BLaER1 (cell line): ENCODE measurements at regions not wholly inside any gene's neighbourhood (a gene's known extent, or its start where the extent isn't known, plus 50 kb on each side); places are given as distances from the start of the nearest gene placed in this dataset.

Source experiments
- H3K27ac ChIP-seq: shearing (Covaris generic); formaldehyde crosslinking; 2 replicates; pipeline ENCODE4 v1.8.1; 2022
- H3K27me3 ChIP-seq: shearing (Covaris generic); formaldehyde crosslinking; 2 replicates; pipeline ENCODE4 v1.8.1; 2022
- H3K36me3 ChIP-seq: shearing (Covaris generic); formaldehyde crosslinking; 2 replicates; pipeline ENCODE4 v1.8.1; 2022
- H3K4me1 ChIP-seq: shearing (Covaris generic); formaldehyde crosslinking; 2 replicates; pipeline ENCODE4 v1.8.1; 2022
- H3K4me2 ChIP-seq: shearing (Covaris generic); formaldehyde crosslinking; 2 replicates; pipeline ENCODE4 v1.8.1; 2022
- H3K4me3 ChIP-seq: shearing (Covaris generic); formaldehyde crosslinking; 2 replicates; pipeline ENCODE4 v1.8.1; 2022
- H3K9ac ChIP-seq: shearing (Covaris generic); formaldehyde crosslinking; 2 replicates; pipeline ENCODE4 v1.8.1; 2022
- H3K9me3 ChIP-seq: shearing (Covaris generic); formaldehyde crosslinking; 2 replicates; pipeline ENCODE4 v1.8.1; 2022
- H4K20me1 ChIP-seq: shearing (Covaris generic); formaldehyde crosslinking; 2 replicates; pipeline ENCODE4 v1.8.1; 2022
- Cebpa-rat ChIP-seq: shearing (Covaris generic); IDR thresholded peaks from 2 replicates; pipeline ENCODE4 v1.8.1; 2022

DNA sequence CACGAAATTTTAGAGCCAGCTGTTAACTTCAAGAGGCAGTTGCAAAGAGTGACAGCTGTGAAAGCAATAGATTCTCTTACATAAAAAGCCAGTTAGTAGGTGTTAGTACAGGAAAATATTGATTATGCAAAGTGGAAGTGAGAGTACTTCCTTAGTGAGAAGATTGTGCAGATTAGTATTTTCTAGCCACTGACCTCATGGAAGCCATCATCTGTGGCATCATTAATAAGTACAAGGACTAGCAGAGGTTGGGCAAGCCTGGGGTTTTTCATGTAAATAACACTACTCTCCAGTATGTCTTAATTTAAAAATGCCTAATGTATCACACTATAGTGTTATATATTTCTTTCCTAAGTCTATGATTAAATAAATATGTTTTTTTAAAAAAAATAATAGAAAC lies 166.2 kb upstream of the DTNA start:
- TF ChIP-seq Cebpa-rat, result no peak
- Histone ChIP-seq H3K9me3 (no peaks in the 10 kb centered on the region), H3K4me3 (no peak overlapping the region), H4K20me1 (no peaks in the 10 kb centered on the region), H3K27ac (no peak overlapping the region), H3K36me3 (no peaks in the 10 kb centered on the region), H3K4me2 (no peak overlapping the region), H3K27me3 (no peaks in the 10 kb centered on the region), H3K9ac (no peak overlapping the region), H3K4me1 (no peaks in the 10 kb centered on the region)

DNA sequence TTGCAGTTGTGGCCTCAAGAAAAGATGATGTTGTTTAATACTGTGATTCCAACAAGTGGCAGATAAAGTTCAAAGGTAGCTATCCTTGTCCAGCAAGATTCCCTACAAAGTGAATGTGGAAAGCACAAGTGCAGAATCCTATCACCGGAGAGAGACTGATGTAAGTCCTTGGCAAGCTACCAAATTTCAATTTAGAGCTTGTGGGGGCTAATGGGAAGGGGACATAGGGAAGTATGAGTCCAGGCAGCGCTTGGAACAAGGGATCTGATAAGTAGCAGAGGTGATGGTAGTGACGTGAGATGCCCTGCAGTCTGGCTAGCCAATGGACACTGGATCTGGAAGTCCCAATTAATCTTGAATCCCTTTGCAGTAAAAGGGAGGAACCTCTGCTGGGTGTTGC lies 165.2 kb upstream of the DTNA start:
- Histone ChIP-seq H3K4me2 (no peak overlapping the region), H3K4me1 (no peaks in the 10 kb centered on the region), H3K4me3 (no peak overlapping the region), H3K9ac (no peak overlapping the region), H3K27me3 (no peaks in the 10 kb centered on the region), H3K9me3 (no peaks in the 10 kb centered on the region), H3K27ac (no peak overlapping the region), H3K36me3 (no peaks in the 10 kb centered on the region), H4K20me1 (no peaks in the 10 kb centered on the region)
- TF ChIP-seq Cebpa-rat, result no peak

DNA sequence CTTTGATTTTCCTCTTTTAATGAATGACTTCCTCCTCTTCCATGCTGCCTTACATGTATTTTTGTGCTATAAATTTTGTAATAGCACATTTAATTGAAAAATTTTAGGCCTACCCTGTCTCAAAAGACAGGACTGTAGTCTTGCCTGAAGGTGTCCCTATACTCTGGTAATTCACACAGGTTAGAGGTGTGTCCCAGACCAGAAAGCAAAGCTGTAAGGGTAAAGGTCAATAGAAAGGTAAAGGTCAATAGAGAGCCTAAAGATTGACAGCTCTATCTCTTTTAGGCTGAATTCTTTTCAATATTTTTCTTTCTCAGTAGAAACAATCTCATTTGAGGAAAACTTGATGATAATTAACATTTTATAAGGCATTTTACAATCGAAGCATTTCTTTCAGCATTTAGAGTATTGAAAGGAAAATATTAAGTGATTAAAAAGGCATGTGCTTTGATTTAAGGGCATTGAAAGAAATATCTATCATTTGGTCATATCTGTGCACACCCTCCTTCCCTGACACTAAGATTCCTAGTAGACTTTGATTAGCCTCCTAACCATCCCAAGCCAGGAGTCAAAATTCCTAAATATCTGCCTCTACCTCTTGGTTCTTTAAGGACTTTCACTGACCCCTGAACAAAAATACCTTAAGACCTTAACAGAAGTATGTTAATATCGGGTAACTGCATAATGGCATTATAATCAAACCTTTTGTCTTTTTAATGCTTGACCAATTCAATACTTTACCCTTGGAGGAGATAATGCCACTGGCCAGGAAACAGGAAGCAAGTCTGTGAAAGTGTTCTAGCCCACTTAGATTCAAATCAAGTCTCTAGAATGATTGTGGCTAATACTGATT lies 161.8 kb upstream of the DTNA start:
- no peaks in the 10 kb centered on the region for H3K36me3 ChIP-seq
- no peaks in the 10 kb centered on the region for H3K4me1 ChIP-seq
- no peak for TF ChIP-seq Cebpa-rat
- no peak overlapping the region for H3K27ac ChIP-seq
- H3K9ac ChIP-seq, result no peak overlapping the region
- no peaks in the 10 kb centered on the region for H4K20me1 ChIP-seq
- no peak overlapping the region for H3K4me3 ChIP-seq
- H3K9me3 ChIP-seq, result no peaks in the 10 kb centered on the region
- H3K27me3 ChIP-seq, result no peaks in the 10 kb centered on the region
- H3K4me2 ChIP-seq, result no peak overlapping the region

DNA sequence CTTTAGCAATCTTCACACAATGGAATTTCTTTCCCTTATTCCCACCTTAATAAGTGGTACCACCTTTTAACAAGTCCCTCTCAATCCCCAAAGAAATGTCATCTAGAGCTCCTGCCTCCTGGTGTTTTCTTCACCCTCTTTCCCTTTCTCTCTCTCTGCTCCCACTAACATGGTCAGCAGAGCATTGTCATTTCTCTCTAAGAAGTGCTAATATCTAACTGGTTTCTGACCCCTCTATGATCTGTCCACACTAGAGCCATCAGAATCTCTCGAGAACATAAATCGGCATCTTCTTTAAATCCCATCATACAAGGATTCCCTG lies 161.2 kb upstream of the DTNA start:
- Histone ChIP-seq H3K27me3 (no peaks in the 10 kb centered on the region), H3K4me1 (no peaks in the 10 kb centered on the region), H3K9ac (no peak overlapping the region), H3K36me3 (no peaks in the 10 kb centered on the region), H4K20me1 (no peaks in the 10 kb centered on the region), H3K27ac (no peak overlapping the region), H3K9me3 (no peaks in the 10 kb centered on the region), H3K4me3 (no peak overlapping the region), H3K4me2 (no peak overlapping the region)
- no peak for TF ChIP-seq Cebpa-rat

DNA sequence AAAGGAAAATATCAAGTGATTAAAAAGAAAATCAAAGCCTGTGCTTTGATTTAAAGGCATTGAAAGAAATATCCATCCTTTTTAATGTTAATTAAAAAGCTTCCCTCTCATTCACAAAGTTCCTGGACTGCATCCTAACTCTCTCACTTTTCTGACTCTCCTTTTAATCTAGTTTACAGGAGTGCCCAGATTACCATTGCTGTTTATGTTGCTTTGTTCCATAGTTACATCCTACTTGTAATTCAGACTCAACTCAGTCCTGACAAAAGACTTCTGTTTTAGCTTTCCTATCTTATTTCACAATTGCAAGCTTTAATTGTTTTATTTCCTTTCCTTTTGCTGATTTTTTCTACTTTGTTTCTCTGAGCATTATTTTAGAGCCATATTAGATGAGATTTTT lies 160.7 kb upstream of the DTNA start:
- Histone ChIP-seq H3K27me3 (no peaks in the 10 kb centered on the region), H3K27ac (no peak overlapping the region), H3K4me1 (no peaks in the 10 kb centered on the region), H3K36me3 (no peaks in the 10 kb centered on the region), H3K9ac (no peak overlapping the region), H3K9me3 (no peaks in the 10 kb centered on the region), H4K20me1 (no peaks in the 10 kb centered on the region), H3K4me3 (no peak overlapping the region), H3K4me2 (no peak overlapping the region)
- no peak for TF ChIP-seq Cebpa-rat

DNA sequence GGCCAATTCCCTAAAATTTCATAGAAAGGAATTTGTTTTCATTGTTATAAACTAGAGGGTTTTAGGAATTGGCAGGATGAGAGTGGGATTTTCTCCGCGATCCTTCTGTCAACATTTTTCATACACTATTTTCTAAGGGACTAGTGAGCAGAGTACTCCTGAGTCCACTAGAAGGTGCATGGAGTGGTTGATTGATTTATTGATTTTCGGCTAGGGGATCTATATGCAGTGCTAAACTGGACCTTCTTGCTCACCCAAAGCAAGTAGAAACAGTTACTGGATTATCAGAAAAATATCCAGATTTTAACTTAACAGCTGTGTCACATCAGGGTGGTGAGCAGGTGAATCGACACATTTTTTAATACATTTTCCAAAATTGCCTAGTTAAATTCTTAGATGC lies 159.9 kb upstream of the DTNA start:
- H3K9me3 ChIP-seq, result no peaks in the 10 kb centered on the region
- H3K4me3 ChIP-seq, result no peak overlapping the region
- TF ChIP-seq Cebpa-rat, result no peak
- no peak overlapping the region for H3K9ac ChIP-seq
- H3K4me1 ChIP-seq, result no peaks in the 10 kb centered on the region
- no peaks in the 10 kb centered on the region for H3K27me3 ChIP-seq
- H3K4me2 ChIP-seq, result no peak overlapping the region
- H4K20me1 ChIP-seq, result no peaks in the 10 kb centered on the region
- no peaks in the 10 kb centered on the region for H3K36me3 ChIP-seq
- H3K27ac ChIP-seq, result no peak overlapping the region

DNA sequence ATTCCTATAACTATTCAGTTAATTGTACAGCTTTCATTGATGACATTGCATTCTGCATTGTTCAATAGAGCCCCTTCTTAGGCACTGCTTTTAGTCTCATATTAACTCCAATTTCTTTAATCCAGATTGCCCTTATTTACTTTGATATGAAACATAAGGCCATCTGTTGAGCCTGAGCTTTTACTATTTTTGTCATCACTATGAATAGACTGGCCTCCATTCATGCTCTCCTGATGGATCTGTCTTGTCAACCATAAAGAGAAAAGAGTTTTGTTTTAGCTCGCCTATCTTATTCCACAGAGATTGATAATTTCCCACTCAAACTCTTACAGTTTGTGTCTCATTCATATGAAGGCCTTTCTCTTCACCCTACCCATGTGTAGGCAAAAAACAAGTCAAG lies 159.2 kb upstream of the DTNA start:
- Histone ChIP-seq H3K4me3 (no peak overlapping the region), H3K27me3 (no peaks in the 10 kb centered on the region), H3K9me3 (no peaks in the 10 kb centered on the region)

DNA sequence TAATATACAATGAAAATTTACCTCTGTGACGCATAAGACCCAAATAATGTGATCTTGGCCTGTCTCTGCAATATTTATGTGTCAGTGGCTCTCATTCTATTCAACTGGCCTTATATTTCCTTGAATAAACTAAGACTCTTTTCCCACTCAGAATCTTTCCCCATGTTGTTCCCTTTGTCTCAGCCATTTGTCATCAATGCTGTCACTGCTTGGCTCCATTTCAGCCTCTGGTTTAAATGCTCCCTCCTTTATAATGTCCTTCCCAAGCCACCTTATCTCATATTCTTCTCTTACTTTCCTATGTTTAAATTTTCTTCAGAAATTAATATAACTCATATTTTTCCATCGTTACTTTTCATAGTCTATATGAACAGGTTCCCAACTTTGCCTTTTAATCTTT lies 158.3 kb upstream of the DTNA start:
- H3K27me3 ChIP-seq, result no peaks in the 10 kb centered on the region
- no peaks in the 10 kb centered on the region for H3K36me3 ChIP-seq
- no peaks in the 10 kb centered on the region for H3K4me1 ChIP-seq
- TF ChIP-seq Cebpa-rat, result no peak
- no peaks in the 10 kb centered on the region for H4K20me1 ChIP-seq
- H3K4me3 ChIP-seq, result no peak overlapping the region
- H3K27ac ChIP-seq, result no peak overlapping the region
- no peak overlapping the region for H3K9ac ChIP-seq
- no peaks in the 10 kb centered on the region for H3K9me3 ChIP-seq
- no peak overlapping the region for H3K4me2 ChIP-seq

More for the DNA sequence above, 159.2 kb upstream of the DTNA start:
- Histone ChIP-seq H3K27ac (no peak overlapping the region), H3K4me1 (no peaks in the 10 kb centered on the region), H3K4me2 (no peak overlapping the region), H3K9ac (no peak overlapping the region), H3K36me3 (no peaks in the 10 kb centered on the region), H4K20me1 (no peaks in the 10 kb centered on the region)
- no peak for TF ChIP-seq Cebpa-rat

DNA sequence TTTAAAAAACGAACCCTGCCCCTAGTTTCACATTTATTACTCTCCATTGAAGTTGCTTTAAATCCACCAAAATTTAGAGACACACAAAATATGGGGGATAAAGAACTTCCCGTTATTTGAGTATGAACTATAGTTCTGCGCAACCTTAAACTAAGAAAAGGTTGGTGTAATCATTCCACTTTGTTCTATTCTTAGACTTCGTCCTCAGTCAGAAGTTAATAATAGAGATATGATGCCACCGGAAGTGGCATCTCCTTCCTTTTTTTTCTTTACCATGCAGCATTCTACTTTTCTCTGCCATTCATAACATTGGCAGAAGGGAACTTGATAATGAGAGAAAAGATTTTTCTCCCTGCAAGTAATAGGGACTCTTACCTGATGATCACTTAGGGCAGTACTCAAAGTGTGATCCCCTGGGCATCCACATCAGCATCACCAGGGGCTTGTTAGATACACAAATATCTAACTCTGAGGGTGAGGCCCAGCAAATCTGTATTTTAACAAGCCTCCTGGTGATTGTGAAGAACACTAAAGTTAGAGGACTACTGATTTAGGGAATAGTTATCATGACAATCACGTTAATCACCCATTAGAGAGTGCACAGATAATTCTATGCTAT lies 147.7 kb upstream of the DTNA start:
- Histone ChIP-seq H3K9me3 (no peaks in the 10 kb centered on the region), H3K27ac (no peak overlapping the region), H3K4me3 (no peak overlapping the region), H3K4me1 (no peaks in the 10 kb centered on the region), H4K20me1 (no peaks in the 10 kb centered on the region), H3K36me3 (no peaks in the 10 kb centered on the region), H3K9ac (no peak overlapping the region), H3K4me2 (no peak overlapping the region), H3K27me3 (no peaks in the 10 kb centered on the region)
- TF ChIP-seq Cebpa-rat, result no peak

DNA sequence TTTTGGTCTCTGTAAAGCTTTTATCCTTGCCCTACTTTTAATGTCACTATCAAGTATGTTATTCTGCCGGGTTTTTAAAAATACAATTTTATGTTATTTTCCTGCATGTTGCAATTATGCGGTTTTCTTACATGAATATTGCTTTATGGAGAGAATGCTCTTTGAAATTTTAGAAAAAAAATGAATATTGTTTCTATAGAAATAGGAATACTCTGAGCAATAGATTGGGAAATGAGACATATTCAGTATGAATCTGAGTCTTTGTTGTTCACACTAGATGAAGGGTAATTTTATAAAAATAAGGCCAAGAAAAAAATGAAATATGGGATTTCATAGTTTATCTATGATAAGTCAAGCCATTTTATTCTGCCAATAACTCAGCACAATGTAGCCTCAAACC lies 142.2 kb upstream of the DTNA start:
- H3K9me3 ChIP-seq, result no peaks in the 10 kb centered on the region
- no peaks in the 10 kb centered on the region for H3K4me1 ChIP-seq
- no peak overlapping the region for H3K4me3 ChIP-seq
- H4K20me1 ChIP-seq, result no peaks in the 10 kb centered on the region
- H3K36me3 ChIP-seq, result no peaks in the 10 kb centered on the region
- H3K27ac ChIP-seq, result no peak overlapping the region
- H3K9ac ChIP-seq, result no peak overlapping the region
- TF ChIP-seq Cebpa-rat, result no peak
- no peak overlapping the region for H3K4me2 ChIP-seq
- H3K27me3 ChIP-seq, result no peaks in the 10 kb centered on the region
